A549 (cell line): ENCODE measurements at regions not wholly inside any gene's neighbourhood (a gene's known extent, or its start where the extent isn't known, plus 50 kb on each side); places are given as distances from the start of the nearest gene placed in this dataset.
"Not testable (repeated sequence)": the region's sequence is repeated elsewhere in the genome, so short reads cannot be mapped to it uniquely, and the experiment has no call there.

Source experiments
- ATAC-seq, 2 experiments: fragments of 200-7000 bp in 1 of 2; fragments of >200 bp in 1 of 2; cut with Nextera tagmentation in 1 of 2; cut with Tn5 transposase in 1 of 2; 3 replicates each; pipeline versions ENCODE4 v1.8.0 to v1.9.1; 2018 to 2020; ENCODE audit warnings: mild to moderate bottlenecking in 1 of 2, moderate library complexity in 1 of 2
- CTCF ChIA-PET: fragments of 300-600 bp; sonication (Branson Sonifier 250); formaldehyde crosslinking; extraction: SDS; loops from one replicate; lab custom pipeline; 2021; ENCODE audit warnings: antibody characterized with exemption, inconsistent platforms; lab: Yijun Ruan, JAX
- POLR2A ChIA-PET: fragments of 350-600 bp; formaldehyde crosslinking; extraction: SDS; loops from one replicate; lab custom pipeline; 2021; ENCODE audit warnings: antibody characterized with exemption, inconsistent platforms; lab: Yijun Ruan, JAX
- DNase-seq, 2 experiments: peaks; one replicate each; pipeline versions ENCODE4 v3.0.0 to v3.0.0-alpha.2; 2011 to 2016; ENCODE audit warnings: low read depth in 1 of 2, low spot score in 1 of 2
- FAIRE-seq: peaks from 2 replicates; lab custom pipeline; 2011; peaks lifted over from hg19 to GRCh38; lab: Jason Lieb, UNC
- H3K27ac ChIP-seq, 2 experiments: fragments of >200 bp; sonication (Bioruptor Twin); formaldehyde crosslinking; 3 replicates each; pipeline ENCODE4 v1.5.1; 2016 to 2017
- H3K4me1 ChIP-seq: fragments of >200 bp; sonication (Bioruptor Twin); formaldehyde crosslinking; 3 replicates; pipeline ENCODE4 v1.6.1; 2016
- H3K4me2 ChIP-seq: fragments of >200 bp; sonication (Bioruptor Twin); formaldehyde crosslinking; 3 replicates; pipeline ENCODE4 v1.6.1; 2016
- H3K4me3 ChIP-seq: fragments of >200 bp; sonication (Bioruptor Twin); formaldehyde crosslinking; 3 replicates; pipeline ENCODE4 v1.5.1; 2016
- H3K9me3 ChIP-seq: fragments of >200 bp; sonication (Bioruptor Twin); formaldehyde crosslinking; 3 replicates; pipeline ENCODE4 v1.6.1; 2016
- CHD2 ChIP-seq: fragments of 150-350 bp; IDR thresholded peaks from 2 replicates; pipeline ENCODE4 v1.6.1; 2014; ENCODE audit warnings: low read length; ENCODE audit not compliant: partially characterized antibody
- E2F6 ChIP-seq: IDR thresholded peaks from 2 replicates; pipeline ENCODE4 v1.6.1; 2012; ENCODE audit warnings: low read depth, borderline replicate concordance
- EHF ChIP-seq: fragments of 250-450 bp; sonication (Bioruptor Pico); IDR thresholded peaks from 2 replicates; pipeline ENCODE4 v1.5.0; 2020; ENCODE audit warnings: mild to moderate bottlenecking
- EHMT2 ChIP-seq: fragments of 200-600 bp; sonication (generic); IDR thresholded peaks from 2 replicates; pipeline ENCODE4 v1.6.1; 2016; ENCODE audit warnings: antibody characterized with exemption, low read depth, mild to moderate bottlenecking, moderate library complexity
- ELK1 ChIP-seq: fragments of 150-350 bp; IDR thresholded peaks from 2 replicates; pipeline ENCODE4 v1.6.1; 2014; ENCODE audit warnings: low read depth, mild to moderate bottlenecking, low read length
- EP300 ChIP-seq, 2 experiments: fragments of >200 bp; sonication (Bioruptor Twin); formaldehyde crosslinking; IDR thresholded peaks; 2 replicates in 1 of 2; 3 replicates in 1 of 2; pipeline ENCODE4 v1.6.1; 2016 to 2017
- FOSB ChIP-seq: fragments of 250-450 bp; sonication (Bioruptor Pico); IDR thresholded peaks from 2 replicates; pipeline ENCODE4 v1.5.0; 2020; ENCODE audit warnings: mild to moderate bottlenecking, moderate library complexity
- FOSL2 ChIP-seq, 2 experiments: fragments of 450-650 bp in 1 of 2; fragments of >200 bp in 1 of 2; sonication (Bioruptor Twin) in 1 of 2; formaldehyde crosslinking; IDR thresholded peaks; 2 replicates each; pipeline versions ENCODE4 v1.5.0 to v1.6.1; 2016 to 2020; ENCODE audit warnings: mild to moderate bottlenecking in 1 of 2, moderate library complexity in 1 of 2
- GATA3 ChIP-seq: IDR thresholded peaks from 2 replicates; pipeline ENCODE4 v1.6.1; 2012; ENCODE audit warnings: borderline replicate concordance
- HES2 ChIP-seq: fragments of >200 bp; sonication (Bioruptor Twin); formaldehyde crosslinking; IDR thresholded peaks from 2 replicates; pipeline ENCODE4 v1.6.1; 2016
- HOXA7 ChIP-seq: fragments of 250-450 bp; sonication (Bioruptor Pico); IDR thresholded peaks from 2 replicates; pipeline ENCODE4 v1.5.0; 2020; ENCODE audit warnings: mild to moderate bottlenecking, moderate library complexity
- HOXB5 ChIP-seq: fragments of 250-450 bp; sonication (Bioruptor Pico); IDR thresholded peaks from 2 replicates; pipeline ENCODE4 v1.5.0; 2020; ENCODE audit warnings: mild to moderate bottlenecking, moderate library complexity
- KDM5A ChIP-seq: fragments of 200-600 bp; sonication (generic); IDR thresholded peaks from 2 replicates; pipeline ENCODE4 v1.6.1; 2016; ENCODE audit warnings: antibody characterized with exemption, mild to moderate bottlenecking
- MAFK ChIP-seq: fragments of 450-650 bp; IDR thresholded peaks from 2 replicates; pipeline ENCODE4 v1.6.1; 2014; ENCODE audit not compliant: partially characterized antibody
- MAZ ChIP-seq: fragments of 150-350 bp; IDR thresholded peaks from 2 replicates; pipeline ENCODE4 v1.6.1; 2014; ENCODE audit warnings: antibody characterized with exemption, low read depth, low read length, borderline replicate concordance
- NPAS2 ChIP-seq: fragments of 250-450 bp; sonication (Bioruptor Pico); IDR thresholded peaks from 2 replicates; pipeline ENCODE4 v1.8.0; 2022; ENCODE audit warnings: mild to moderate bottlenecking, moderate library complexity, borderline replicate concordance
- NR3C1 ChIP-seq: fragments of >200 bp; sonication (Bioruptor Twin); formaldehyde crosslinking; IDR thresholded peaks from 3 replicates; pipeline ENCODE4 v1.6.1; 2017
- PBX3 ChIP-seq: IDR thresholded peaks from 2 replicates; pipeline ENCODE4 v1.6.1; 2012
- PHF8 ChIP-seq: fragments of 200-600 bp; sonication (generic); IDR thresholded peaks from 2 replicates; pipeline ENCODE4 v1.6.1; 2016; ENCODE audit warnings: low read depth, mild to moderate bottlenecking, antibody characterized with exemption, moderate library complexity, borderline replicate concordance
- POLR2A ChIP-seq: IDR thresholded peaks from 2 replicates; pipeline ENCODE4 v1.6.1; 2012; ENCODE audit warnings: mild to moderate bottlenecking, low read length
- POLR2AphosphoS2 ChIP-seq: conservative IDR thresholded peaks from 2 replicates; pipeline ENCODE4 v1.6.1; 2012; ENCODE audit warnings: low read length, improper control_type of control experiment, inconsistent platforms
- RARB ChIP-seq: fragments of 250-450 bp; sonication (Bioruptor Pico); IDR thresholded peaks from 2 replicates; pipeline ENCODE4 v1.8.0; 2021; ENCODE audit warnings: mild to moderate bottlenecking, moderate library complexity
- RFX5 ChIP-seq: fragments of 450-650 bp; IDR thresholded peaks from 2 replicates; pipeline ENCODE4 v1.7.1; 2014; ENCODE audit warnings: antibody characterized with exemption, mild to moderate bottlenecking, moderate library complexity
- RNF2 ChIP-seq: fragments of 200-600 bp; sonication (generic); IDR thresholded peaks from 2 replicates; pipeline ENCODE4 v1.6.1; 2016; ENCODE audit warnings: low read depth, mild to moderate bottlenecking, antibody characterized with exemption, moderate library complexity, borderline replicate concordance
- SREBF2 ChIP-seq: fragments of 450-650 bp; IDR thresholded peaks from 2 replicates; pipeline ENCODE4 v1.6.1; 2014; ENCODE audit warnings: mild to moderate bottlenecking, moderate library complexity
- TFCP2L1 ChIP-seq: fragments of 250-450 bp; sonication (Bioruptor Pico); IDR thresholded peaks from 2 replicates; pipeline ENCODE4 v1.5.0; 2021; ENCODE audit warnings: mild to moderate bottlenecking
- TP53 ChIP-seq: fragments of 250-450 bp; sonication (Bioruptor Pico); IDR thresholded peaks from 2 replicates; pipeline ENCODE4 v1.5.0; 2021; ENCODE audit warnings: mild to moderate bottlenecking, moderate library complexity
- ZSCAN20 ChIP-seq: fragments of 250-450 bp; sonication (Bioruptor Pico); IDR thresholded peaks from 2 replicates; pipeline ENCODE4 v1.8.0; 2022; ENCODE audit warnings: mild to moderate bottlenecking, moderate library complexity
- WGBS: methylation state at CpG from one replicate; pipeline ENCODE4 v1.1.6; 2017; ENCODE audit errors: missing lambda C conversion rate; 5-methylcytosine and 5-hydroxymethylcytosine counted together

- Histone ChIP-seq H3K9me3 (no peaks in the 10 kb centered on the region), H3K4me3 (no peak overlapping the region), H3K4me2 (no peak overlapping the region), H3K4me1 (no peaks in the 10 kb centered on the region), H3K27ac (no peak overlapping the region)
- DNase-seq (no peak), FAIRE-seq (no peak), ATAC-seq (no peak)
- TF ChIP-seq MAZ (no peak), POLR2A (no peak), NPAS2 (CRISPR knock-in tag) (no peak), FOSB (no peak), RFX5 (no peak), TFCP2L1 (CRISPR knock-in tag) (no peak)
- ChIA-PET CTCF (interaction anchor here (1.1 kb wide), 1 partner anchor 11 kb away, joined by 3 read pairs; no protein-coding TSS in a partner anchor), POLR2A (no interaction called here)
- WGBS, result 65% methylated on average over 8 of the region's 15 CpGs
Observed at GRCh38 chr11:71368966-71369365, 79.2 kb downstream of the DHCR7 start.

GRCh38 chr11:71367756-71368155 is 80.4 kb downstream of the DHCR7 start:
- no peak overlapping the region for H3K4me3 ChIP-seq
- H3K4me2 ChIP-seq, result no peak overlapping the region
- ChIA-PET CTCF (interaction anchor here (1.0 kb wide), 1 partner anchor 25 kb away, joined by 3 read pairs; no protein-coding TSS in a partner anchor), POLR2A (no interaction called here)
- FAIRE-seq (no peak), ATAC-seq (no peak), DNase-seq (no peak)
- no peaks in the 10 kb centered on the region for H3K4me1 ChIP-seq
- WGBS, result 53% methylated on average over 7 of the region's 12 CpGs
- no peaks in the 10 kb centered on the region for H3K9me3 ChIP-seq
- TF ChIP-seq TP53 (CRISPR knock-in tag), result no peak
- TF ChIP-seq RFX5, result no peak
- no peak for TF ChIP-seq ELK1
- TF ChIP-seq MAFK, result no peak
- no peak for TF ChIP-seq EP300 (IDR thresholded peaks at IDR 0.05)
- no peak for TF ChIP-seq E2F6
- no peak for TF ChIP-seq EHF (CRISPR knock-in tag)
- TF ChIP-seq NPAS2 (CRISPR knock-in tag), result no peak
- no peak for TF ChIP-seq EHMT2
- TF ChIP-seq HOXB5 (CRISPR knock-in tag), result no peak
- no peak for TF ChIP-seq CHD2
- no peak for TF ChIP-seq PHF8
- no peak for TF ChIP-seq POLR2AphosphoS2
- TF ChIP-seq HOXA7, result no peak
- no peak for TF ChIP-seq KDM5A
- TF ChIP-seq HES2, result no peak
- no peak overlapping the region for H3K27ac ChIP-seq

GRCh38 chr11:71367276-71367675 is 80.9 kb downstream of the DHCR7 start:
- H3K4me2 ChIP-seq, FAIRE-seq, ATAC-seq, H3K4me1 ChIP-seq, H3K27ac ChIP-seq, POLR2A ChIA-PET, CTCF ChIA-PET, H3K4me3 ChIP-seq, DNase-seq, H3K9me3 ChIP-seq: not testable (repeated sequence)
- 100% methylated on average over 1 of the region's 3 CpGs for WGBS

- Histone ChIP-seq H3K4me2 (no peak overlapping the region), H3K4me3 (no peak overlapping the region), H3K27ac (no peak overlapping the region)
- CTCF ChIA-PET, result interaction anchor here (0.8 kb wide), 1 partner anchor 279 kb away, joined by 3 read pairs; no protein-coding TSS in a partner anchor
- ATAC-seq, result no peak
- DNase-seq, result no peak
- WGBS, result 22% methylated on average over 6 of the region's 7 CpGs
- no peak for TF ChIP-seq NR3C1
- TF ChIP-seq RNF2, result no peak
- TF ChIP-seq RARB (CRISPR knock-in tag), result no peak
- no peak for TF ChIP-seq GATA3
- TF ChIP-seq ZSCAN20, result no peak
- no peak for TF ChIP-seq SREBF2
- no peak for TF ChIP-seq E2F6
- no peak for TF ChIP-seq HES2
- TF ChIP-seq PBX3, result no peak
- no peak for TF ChIP-seq FOSL2 (IDR thresholded peaks at IDR 0.05)
- TF ChIP-seq FOSL2 (CRISPR knock-in tag; IDR thresholded peaks at IDR 0.05), result no peak
- TF ChIP-seq, all 56 proteins: peak for 0
- no peak for FAIRE-seq
- no peaks in the 10 kb centered on the region for H3K4me1 ChIP-seq
- POLR2A ChIA-PET, result no interaction called here
- H3K9me3 ChIP-seq, result no peaks in the 10 kb centered on the region
Observed at GRCh38 chr11:71366076-71366475, 82.1 kb downstream of the DHCR7 start.
